Mesenchymal stem cell (in vitro differentiated cells and primary cell): ENCODE measurements at regions not wholly inside any gene's neighbourhood (a gene's known extent, or its start where the extent isn't known, plus 50 kb on each side); places are given as distances from the start of the nearest gene placed in this dataset.
"Not testable (repeated sequence)": the region's sequence is repeated elsewhere in the genome, so short reads cannot be mapped to it uniquely, and the experiment has no call there.

ENCODE experiments used
- DNase-seq: peaks from one replicate; pipeline ENCODE4 v3.0.0-alpha.2; 2013
- H2AFZ ChIP-seq: one replicate; pipeline ENCODE4 v1.6.1; 2013; ENCODE audit warnings: low read depth, mild to moderate bottlenecking, control low read depth, inconsistent platforms, low read length, moderate library complexity
- H2AK5ac ChIP-seq: 2 replicates; pipeline ENCODE4 v1.6.1; 2013; ENCODE audit warnings: low read length, moderate library complexity, mild to moderate bottlenecking, inconsistent platforms; ENCODE audit not compliant: severe bottlenecking
- H2BK120ac ChIP-seq: one replicate; pipeline ENCODE4 v1.6.1; 2013; ENCODE audit warnings: low read depth, mild to moderate bottlenecking, inconsistent platforms, low read length, moderate library complexity
- H2BK12ac ChIP-seq, 2 experiments: one replicate each; pipeline ENCODE4 v1.6.1; 2013; ENCODE audit warnings: inconsistent platforms in 2 of 2, low read length in 2 of 2, mild to moderate bottlenecking in 2 of 2, moderate library complexity in 2 of 2, control low read depth in 1 of 2
- H2BK15ac ChIP-seq: one replicate; pipeline ENCODE4 v1.6.1; 2013; ENCODE audit warnings: mild to moderate bottlenecking, low read depth, inconsistent platforms; ENCODE audit not compliant: poor library complexity, severe bottlenecking
- H2BK5ac ChIP-seq: 2 replicates; pipeline ENCODE4 v1.6.1; 2013; ENCODE audit warnings: low read depth, mild to moderate bottlenecking, low read length, control low read depth, inconsistent platforms; ENCODE audit not compliant: poor library complexity, severe bottlenecking
- H3K14ac ChIP-seq, 2 experiments: one replicate each; pipeline ENCODE4 v1.6.1; 2013; ENCODE audit warnings: inconsistent platforms in 2 of 2, low read length in 2 of 2, control low read depth in 1 of 2, mild to moderate bottlenecking in 1 of 2, moderate library complexity in 1 of 2
- H3K18ac ChIP-seq, 2 experiments: one replicate each; pipeline ENCODE4 v1.6.1; 2013; ENCODE audit warnings: inconsistent platforms in 2 of 2, low read length in 2 of 2, control low read depth in 1 of 2, low read depth in 1 of 2, mild to moderate bottlenecking in 1 of 2
- H3K23ac ChIP-seq, 2 experiments: one replicate each; pipeline ENCODE4 v1.6.1; 2013; ENCODE audit warnings: inconsistent platforms in 2 of 2, low read length in 2 of 2, mild to moderate bottlenecking in 2 of 2, moderate library complexity in 2 of 2, control low read depth in 1 of 2
- H3K27ac ChIP-seq: 2 replicates; pipeline ENCODE4 v1.5.1; 2013; ENCODE audit warnings: mild to moderate bottlenecking, moderate library complexity, low read length, control low read depth, inconsistent platforms; ENCODE audit not compliant: poor library complexity, severe bottlenecking
- H3K27me3 ChIP-seq, 2 experiments: 2 replicates each; pipeline versions ENCODE4 v1.6.1 to v1.7.0; 2013; ENCODE audit warnings: low read length in 2 of 2, mild to moderate bottlenecking in 2 of 2, moderate library complexity in 2 of 2, control low read depth in 1 of 2, inconsistent platforms in 1 of 2; ENCODE audit not compliant: control insufficient read depth in 1 of 2, insufficient read depth in 1 of 2
- H3K36me3 ChIP-seq, 2 experiments: 2 replicates each; pipeline versions ENCODE4 v1.6.1 to v1.7.0; 2013; ENCODE audit warnings: low read length in 2 of 2, control low read depth in 1 of 2, inconsistent platforms in 1 of 2, low read depth in 1 of 2, mild to moderate bottlenecking in 1 of 2; ENCODE audit not compliant: insufficient read depth in 2 of 2, control insufficient read depth in 1 of 2
- H3K4ac ChIP-seq, 2 experiments: one replicate each; pipeline ENCODE4 v1.6.1; 2013; ENCODE audit warnings: inconsistent platforms in 2 of 2, low read length in 2 of 2, mild to moderate bottlenecking in 2 of 2, moderate library complexity in 2 of 2, control low read depth in 1 of 2, low read depth in 1 of 2
- H3K4me1 ChIP-seq: 2 replicates; pipeline ENCODE4 v1.6.1; 2013; ENCODE audit warnings: low read depth, low read length, control low read depth; ENCODE audit not compliant: control insufficient read depth, insufficient read depth
- H3K4me2 ChIP-seq: 2 replicates; pipeline ENCODE4 v1.6.1; 2013; ENCODE audit warnings: low read length, mild to moderate bottlenecking, inconsistent platforms; ENCODE audit not compliant: poor library complexity, severe bottlenecking
- H3K4me3 ChIP-seq, 2 experiments: 2 replicates each; pipeline versions ENCODE4 v1.5.1 to v1.7.0; 2013; ENCODE audit warnings: low read length in 2 of 2, mild to moderate bottlenecking in 2 of 2, control low read depth in 1 of 2, low read depth in 1 of 2; ENCODE audit not compliant: insufficient read depth in 1 of 2
- H3K79me1 ChIP-seq: replicated peaks from 2 replicates; pipeline ENCODE4 v1.6.1; 2013; ENCODE audit warnings: mild to moderate bottlenecking, control low read depth, low read length, inconsistent platforms; ENCODE audit not compliant: poor library complexity, severe bottlenecking
- H3K9ac ChIP-seq: 2 replicates; pipeline ENCODE4 v1.7.0; 2013; ENCODE audit warnings: mild to moderate bottlenecking, low read length, moderate library complexity
- H3K9me3 ChIP-seq: 2 replicates; pipeline ENCODE4 v1.7.0; 2013; ENCODE audit warnings: mild to moderate bottlenecking, low read length; ENCODE audit not compliant: control insufficient read depth
- H4K8ac ChIP-seq: one replicate; pipeline ENCODE4 v1.6.1; 2013; ENCODE audit warnings: inconsistent platforms, mild to moderate bottlenecking, low read length, moderate library complexity
- H4K91ac ChIP-seq: one replicate; pipeline ENCODE4 v1.6.1; 2013; ENCODE audit warnings: mild to moderate bottlenecking, low read length, inconsistent platforms
- WGBS: methylation state at CpG from one replicate; pipeline ENCODE4 v1.1.7; 2013; ENCODE audit warnings: mixed read lengths; 5-methylcytosine and 5-hydroxymethylcytosine counted together

DNA sequence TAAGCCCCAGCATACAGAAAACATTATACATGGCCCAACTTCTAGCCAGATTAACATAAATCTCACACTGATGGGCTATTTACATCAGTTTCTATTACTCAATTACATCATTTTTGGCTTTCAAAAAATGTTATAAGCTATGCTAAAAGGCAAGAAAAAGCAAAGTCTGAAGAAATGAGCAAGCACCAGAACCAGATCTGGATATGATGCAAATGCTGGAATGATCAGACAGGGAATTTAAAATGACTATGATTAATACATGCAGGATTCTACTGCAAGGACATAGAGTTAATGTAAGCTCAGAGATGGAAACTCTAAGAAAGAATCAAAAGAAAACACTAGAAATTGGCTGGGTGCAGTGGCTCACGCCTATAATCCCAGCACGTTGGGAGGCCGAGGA is 106.6 kb downstream of the BDH1 start:
- H3K4ac ChIP-seq, H4K8ac ChIP-seq, H3K36me3 ChIP-seq, H2BK12ac ChIP-seq, H2BK5ac ChIP-seq, DNase-seq, H3K4me2 ChIP-seq, H3K9ac ChIP-seq, H3K4me3 ChIP-seq, H3K18ac ChIP-seq, H3K4me1 ChIP-seq, H2BK15ac ChIP-seq, H3K9me3 ChIP-seq, H3K23ac ChIP-seq, H3K14ac ChIP-seq, H2AFZ ChIP-seq, H3K79me1 ChIP-seq, H2AK5ac ChIP-seq, H2BK120ac ChIP-seq, H4K91ac ChIP-seq, H3K27ac ChIP-seq: not testable (repeated sequence)
- 100% methylated on average over 3 of the region's 3 CpGs for WGBS
- peaks cover 0 to 31% of the 10 kb centered on the region in 2 experiments for H3K27me3 ChIP-seq

DNA sequence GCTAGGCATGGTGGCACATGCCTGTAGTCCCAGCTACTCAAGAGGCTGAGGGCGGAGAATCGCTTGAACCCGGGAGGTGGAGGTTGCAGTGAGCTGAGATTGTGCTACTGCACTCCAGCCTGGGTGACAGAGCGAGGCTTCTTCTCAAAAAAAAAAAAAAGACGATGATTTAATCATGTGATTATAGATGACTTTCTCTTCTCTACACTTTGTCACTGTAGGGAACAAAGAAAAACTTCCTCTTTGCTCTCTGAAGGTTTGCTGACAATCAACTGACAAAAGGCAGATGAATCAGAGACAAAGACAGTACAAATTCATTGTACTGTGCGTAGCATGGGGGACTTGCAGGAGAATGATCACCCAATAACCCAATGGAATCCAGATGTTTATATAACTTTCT is 108.0 kb downstream of the BDH1 start:
- H3K79me1 ChIP-seq, H3K9me3 ChIP-seq, H3K27ac ChIP-seq, DNase-seq, H2BK5ac ChIP-seq, H3K4me1 ChIP-seq, H3K23ac ChIP-seq, H2BK120ac ChIP-seq, H3K18ac ChIP-seq, H2BK15ac ChIP-seq, H3K14ac ChIP-seq, H4K8ac ChIP-seq, H2BK12ac ChIP-seq, H3K4me2 ChIP-seq, H4K91ac ChIP-seq, H2AFZ ChIP-seq, H2AK5ac ChIP-seq, H3K36me3 ChIP-seq, H3K9ac ChIP-seq, H3K4ac ChIP-seq, H3K4me3 ChIP-seq: not testable (repeated sequence)
- peaks cover 0 to 42% of the 10 kb centered on the region in 2 experiments for H3K27me3 ChIP-seq
- WGBS: 91% methylated on average over 3 of the region's 6 CpGs

DNA sequence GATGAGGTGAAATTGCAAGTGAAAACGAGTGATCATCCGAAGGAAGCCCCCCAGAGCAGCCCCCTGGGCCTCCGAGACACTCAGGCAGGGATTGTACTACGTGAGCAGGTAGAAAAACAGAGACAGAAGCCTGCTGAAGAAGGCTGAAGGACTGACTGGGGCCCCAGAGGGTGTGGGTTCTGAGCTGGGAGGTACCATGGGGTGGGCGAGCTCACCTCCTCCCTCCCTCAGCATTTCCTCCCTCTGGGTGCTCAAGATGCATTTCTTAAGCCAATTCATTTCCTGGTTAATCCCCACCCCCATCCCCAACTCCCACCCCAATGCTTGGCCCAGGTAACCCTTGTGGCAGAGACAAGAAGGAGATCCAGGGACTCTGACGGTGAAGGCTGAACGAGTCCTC is 108.7 kb downstream of the BDH1 start:
- H4K91ac ChIP-seq: no peak overlapping the region
- no peak overlapping the region for H3K23ac ChIP-seq
- H2BK15ac ChIP-seq: no peak overlapping the region
- H2AFZ ChIP-seq: no peak overlapping the region
- no peaks in the 10 kb centered on the region for H3K79me1 ChIP-seq
- no peak overlapping the region for H3K9ac ChIP-seq
- no peak for DNase-seq
- no peaks in the 10 kb centered on the region for H3K36me3 ChIP-seq
- H3K4me1 ChIP-seq: no peaks in the 10 kb centered on the region
- H3K4ac ChIP-seq: no peak overlapping the region
- no peak overlapping the region for H4K8ac ChIP-seq
- no peak overlapping the region for H2AK5ac ChIP-seq
- no peak overlapping the region for H3K4me2 ChIP-seq
- H2BK12ac ChIP-seq: no peak overlapping the region
- H3K27me3 ChIP-seq: peaks cover 0 to 49% of the 10 kb centered on the region in 2 experiments
- H3K27ac ChIP-seq: no peak overlapping the region
- H3K9me3 ChIP-seq: no peaks in the 10 kb centered on the region
- no peak overlapping the region for H3K4me3 ChIP-seq
- no peak overlapping the region for H2BK5ac ChIP-seq
- no peak overlapping the region for H3K18ac ChIP-seq
- no peak overlapping the region for H3K14ac ChIP-seq
- H2BK120ac ChIP-seq: no peak overlapping the region
- 92% methylated on average over 7 of the region's 7 CpGs for WGBS

DNA sequence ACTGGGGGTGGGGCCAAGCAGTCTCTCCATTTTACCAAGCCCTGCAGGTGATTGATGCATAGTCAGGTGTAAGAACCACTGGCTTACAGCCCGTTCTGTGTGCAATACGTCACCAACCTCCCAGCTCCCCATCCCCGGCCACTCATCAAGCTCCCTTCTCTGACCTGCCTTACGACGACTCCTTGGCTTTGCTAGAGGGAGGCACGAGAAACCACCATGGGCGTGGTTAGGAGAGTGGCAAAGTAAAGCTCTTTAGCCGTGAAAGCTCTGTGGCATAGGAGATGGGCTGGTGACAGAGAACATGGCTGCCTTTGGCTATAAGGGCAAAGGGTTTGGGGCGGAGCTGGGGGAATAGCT is 109.1 kb downstream of the BDH1 start:
- no peak for DNase-seq
- Histone ChIP-seq H3K27ac (no peak overlapping the region), H3K79me1 (no peaks in the 10 kb centered on the region), H2BK5ac (no peak overlapping the region), H3K4ac (no peak overlapping the region), H2AFZ (no peak overlapping the region), H3K4me1 (no peaks in the 10 kb centered on the region), H2AK5ac (no peak overlapping the region), H2BK120ac (no peak overlapping the region), H3K23ac (no peak overlapping the region), H3K4me2 (no peak overlapping the region), H3K14ac (no peak overlapping the region), H2BK15ac (no peak overlapping the region), H3K9me3 (no peaks in the 10 kb centered on the region), H3K36me3 (no peaks in the 10 kb centered on the region), H3K9ac (no peak overlapping the region), H3K18ac (no peak overlapping the region), H3K27me3 (peaks cover 0 to 53% of the 10 kb centered on the region in 2 experiments), H3K4me3 (no peak overlapping the region), H4K91ac (no peak overlapping the region), H4K8ac (no peak overlapping the region), H2BK12ac (peak overlapping the region in 1 of 2 experiments; percentile 13)
- 90% methylated on average over 9 of the region's 9 CpGs for whole genome bisulfite sequencing
